OCI-LY1 (cell line): ENCODE measurements at regions not wholly inside any gene's neighbourhood (a gene's known extent, or its start where the extent isn't known, plus 50 kb on each side); places are given as distances from the start of the nearest gene placed in this dataset.

ENCODE experiments used
- EZH2 ChIP-seq: fragments of 200-600 bp; sonication (generic), shearing (Covaris generic); IDR thresholded peaks from 2 replicates; pipeline ENCODE4 v1.8.0; 2017; ENCODE audit warnings: borderline replicate concordance, mixed run types, mild to moderate bottlenecking, antibody characterized with exemption, low read length, moderate library complexity, mixed read lengths
- TF ChIP-seq, protein P1 (sequence below): fragments of 200-600 bp; sonication (generic), shearing (Covaris generic); IDR thresholded peaks from 2 replicates; pipeline ENCODE4 v1.5.1; 2017; ENCODE audit warnings: mild to moderate bottlenecking, antibody characterized with exemption, low read length, moderate library complexity, mixed read lengths

DNA sequence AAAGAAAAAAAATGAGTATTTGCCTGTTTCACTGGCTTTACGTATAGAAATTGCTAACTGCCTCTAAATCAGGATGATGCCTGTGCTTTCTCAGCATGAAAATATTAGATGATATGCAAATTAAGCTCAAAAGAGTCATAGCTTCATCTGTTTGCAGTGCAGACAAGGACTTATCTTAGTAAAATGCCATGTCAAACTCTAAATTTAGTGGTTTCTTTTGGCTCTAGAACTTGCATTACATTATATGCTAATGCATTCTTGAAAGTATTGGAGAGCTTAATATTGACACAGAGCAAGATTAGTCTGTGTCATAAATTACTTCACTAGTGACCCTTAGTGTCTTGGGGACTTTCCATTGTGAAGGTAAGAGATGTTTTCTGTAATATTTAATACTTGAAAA, 1109.1 kb upstream of the NRXN1 start:
- TF ChIP-seq, protein P1, sequence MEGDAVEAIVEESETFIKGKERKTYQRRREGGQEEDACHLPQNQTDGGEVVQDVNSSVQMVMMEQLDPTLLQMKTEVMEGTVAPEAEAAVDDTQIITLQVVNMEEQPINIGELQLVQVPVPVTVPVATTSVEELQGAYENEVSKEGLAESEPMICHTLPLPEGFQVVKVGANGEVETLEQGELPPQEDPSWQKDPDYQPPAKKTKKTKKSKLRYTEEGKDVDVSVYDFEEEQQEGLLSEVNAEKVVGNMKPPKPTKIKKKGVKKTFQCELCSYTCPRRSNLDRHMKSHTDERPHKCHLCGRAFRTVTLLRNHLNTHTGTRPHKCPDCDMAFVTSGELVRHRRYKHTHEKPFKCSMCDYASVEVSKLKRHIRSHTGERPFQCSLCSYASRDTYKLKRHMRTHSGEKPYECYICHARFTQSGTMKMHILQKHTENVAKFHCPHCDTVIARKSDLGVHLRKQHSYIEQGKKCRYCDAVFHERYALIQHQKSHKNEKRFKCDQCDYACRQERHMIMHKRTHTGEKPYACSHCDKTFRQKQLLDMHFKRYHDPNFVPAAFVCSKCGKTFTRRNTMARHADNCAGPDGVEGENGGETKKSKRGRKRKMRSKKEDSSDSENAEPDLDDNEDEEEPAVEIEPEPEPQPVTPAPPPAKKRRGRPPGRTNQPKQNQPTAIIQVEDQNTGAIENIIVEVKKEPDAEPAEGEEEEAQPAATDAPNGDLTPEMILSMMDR = no peak
- no peak for TF ChIP-seq EZH2
